BE2C (cell line): ENCODE measurements at regions not wholly inside any gene's neighbourhood (a gene's known extent, or its start where the extent isn't known, plus 50 kb on each side); places are given as distances from the start of the nearest gene placed in this dataset.

Source experiments
- DNase-seq: peaks from one replicate; pipeline ENCODE4 v3.0.0-alpha.2; 2020
- H3K27me3 ChIP-seq: fragments of 250-450 bp; sonication (Bioruptor Pico); 2 replicates; pipeline ENCODE4 v1.5.1; 2020; ENCODE audit warnings: mild to moderate bottlenecking
- H3K36me3 ChIP-seq: fragments of 250-450 bp; sonication (Bioruptor Pico); 2 replicates; pipeline ENCODE4 v1.5.1; 2020; ENCODE audit warnings: mild to moderate bottlenecking
- H3K4me1 ChIP-seq: fragments of 250-450 bp; sonication (Bioruptor Pico); 2 replicates; pipeline ENCODE4 v1.5.1; 2020
- H3K4me3 ChIP-seq: 2 replicates; pipeline ENCODE4 v1.5.1; 2011; ENCODE audit warnings: low read depth, low read length
- H3K9me3 ChIP-seq: fragments of 250-450 bp; sonication (Bioruptor Pico); 2 replicates; pipeline ENCODE4 v1.5.1; 2020
- TF ChIP-seq, protein P1 (sequence below): IDR thresholded peaks from 2 replicates; pipeline ENCODE4 v1.5.1; 2012; ENCODE audit warnings: mild to moderate bottlenecking, low read depth, low read length

DNA sequence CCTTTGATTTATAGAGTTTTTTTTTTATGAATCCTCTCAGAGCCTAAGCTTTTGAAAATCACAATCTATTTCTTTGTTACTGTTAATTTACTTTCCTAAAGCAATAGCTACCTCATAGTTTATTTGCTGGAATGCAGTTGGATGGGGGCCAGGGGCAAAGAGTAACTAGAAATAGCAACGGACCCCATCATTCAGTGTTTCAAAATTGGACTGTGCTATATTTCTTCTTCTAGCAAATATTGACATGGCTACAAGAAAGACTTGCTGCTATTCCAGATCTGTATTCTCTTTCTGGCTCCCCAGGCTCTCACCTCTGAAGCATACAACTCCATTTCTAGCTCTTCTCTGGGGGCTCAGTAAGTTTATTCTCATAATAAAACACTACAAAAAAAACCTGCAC is 661.6 kb upstream of the NRG3 start:
- Histone ChIP-seq H3K9me3 (no peaks in the 10 kb centered on the region), H3K27me3 (no peaks in the 10 kb centered on the region), H3K4me3 (no peak overlapping the region), H3K36me3 (no peaks in the 10 kb centered on the region), H3K4me1 (no peaks in the 10 kb centered on the region)
- TF ChIP-seq, protein P1, sequence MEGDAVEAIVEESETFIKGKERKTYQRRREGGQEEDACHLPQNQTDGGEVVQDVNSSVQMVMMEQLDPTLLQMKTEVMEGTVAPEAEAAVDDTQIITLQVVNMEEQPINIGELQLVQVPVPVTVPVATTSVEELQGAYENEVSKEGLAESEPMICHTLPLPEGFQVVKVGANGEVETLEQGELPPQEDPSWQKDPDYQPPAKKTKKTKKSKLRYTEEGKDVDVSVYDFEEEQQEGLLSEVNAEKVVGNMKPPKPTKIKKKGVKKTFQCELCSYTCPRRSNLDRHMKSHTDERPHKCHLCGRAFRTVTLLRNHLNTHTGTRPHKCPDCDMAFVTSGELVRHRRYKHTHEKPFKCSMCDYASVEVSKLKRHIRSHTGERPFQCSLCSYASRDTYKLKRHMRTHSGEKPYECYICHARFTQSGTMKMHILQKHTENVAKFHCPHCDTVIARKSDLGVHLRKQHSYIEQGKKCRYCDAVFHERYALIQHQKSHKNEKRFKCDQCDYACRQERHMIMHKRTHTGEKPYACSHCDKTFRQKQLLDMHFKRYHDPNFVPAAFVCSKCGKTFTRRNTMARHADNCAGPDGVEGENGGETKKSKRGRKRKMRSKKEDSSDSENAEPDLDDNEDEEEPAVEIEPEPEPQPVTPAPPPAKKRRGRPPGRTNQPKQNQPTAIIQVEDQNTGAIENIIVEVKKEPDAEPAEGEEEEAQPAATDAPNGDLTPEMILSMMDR = no peak
- no peak for DNase-seq

DNA sequence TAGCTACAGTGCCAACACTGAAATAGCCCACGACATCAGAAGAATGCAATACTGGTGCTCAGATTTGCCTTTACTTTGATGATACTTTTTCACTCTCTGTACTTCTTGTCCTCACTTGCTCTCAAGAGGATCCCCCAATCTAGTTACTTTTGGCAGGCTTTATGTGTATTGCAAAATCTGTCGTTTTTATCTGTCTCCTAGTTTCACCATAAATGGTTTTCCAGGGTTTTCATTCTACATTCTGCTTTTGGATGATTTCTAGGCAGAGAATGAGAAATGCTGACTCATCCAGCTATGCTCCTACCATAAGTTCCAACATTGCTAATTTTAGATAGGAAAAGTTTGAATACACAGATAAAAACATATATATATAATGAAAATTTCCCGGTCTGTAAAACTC is 659.5 kb upstream of the NRG3 start:
- Histone ChIP-seq H3K9me3 (no peaks in the 10 kb centered on the region), H3K36me3 (no peaks in the 10 kb centered on the region)
- TF ChIP-seq, protein P1 = no peak

DNA sequence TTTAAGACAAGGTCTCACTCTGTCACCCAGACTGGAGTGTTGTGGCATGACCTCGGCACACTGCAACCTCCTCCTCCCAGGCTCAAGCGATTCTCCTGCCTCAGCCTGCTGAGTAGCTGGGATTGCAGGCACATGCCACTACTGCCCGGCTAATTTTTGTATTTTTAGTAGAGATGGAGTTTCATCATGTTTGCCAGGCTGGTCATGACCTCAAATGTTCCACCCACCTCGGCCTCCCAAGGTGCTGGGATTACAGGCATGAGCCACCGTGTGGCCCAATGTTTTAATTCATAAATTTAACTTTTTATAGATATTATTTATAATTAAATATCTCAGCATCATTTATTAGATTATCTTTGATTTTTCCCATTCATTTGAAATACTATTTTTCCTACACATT is 658.0 kb upstream of the NRG3 start:
- no peaks in the 10 kb centered on the region for H3K4me1 ChIP-seq
- no peaks in the 10 kb centered on the region for H3K9me3 ChIP-seq
- no peaks in the 10 kb centered on the region for H3K27me3 ChIP-seq
- no peak for DNase-seq
- no peak overlapping the region for H3K4me3 ChIP-seq
- H3K36me3 ChIP-seq = no peaks in the 10 kb centered on the region
- TF ChIP-seq, protein P1 = no peak

More for the DNA sequence above, 659.5 kb upstream of the NRG3 start:
- Histone ChIP-seq H3K4me3 (no peak overlapping the region), H3K27me3 (no peaks in the 10 kb centered on the region), H3K4me1 (no peaks in the 10 kb centered on the region)
- DNase-seq = no peak

DNA sequence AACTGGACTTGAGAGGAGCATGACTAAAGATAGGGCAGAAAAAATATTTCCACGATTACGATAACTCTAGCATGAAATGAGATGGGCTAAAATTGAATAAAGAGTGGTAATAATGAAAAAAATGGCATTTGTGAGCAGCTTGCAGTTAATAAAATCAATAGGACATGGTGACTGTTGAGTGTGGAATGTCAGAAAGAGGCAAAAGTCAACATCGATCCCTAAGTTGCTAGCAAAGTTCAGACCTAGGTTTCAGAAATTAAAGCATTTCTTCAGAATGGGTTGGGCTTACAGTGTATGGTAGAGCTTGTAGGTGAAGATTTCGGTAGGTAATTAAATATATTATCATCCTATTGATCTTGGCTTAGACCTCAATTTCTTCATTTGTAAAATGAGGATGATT is 656.7 kb upstream of the NRG3 start:
- Histone ChIP-seq H3K27me3 (no peaks in the 10 kb centered on the region), H3K36me3 (no peaks in the 10 kb centered on the region), H3K9me3 (no peaks in the 10 kb centered on the region), H3K4me3 (no peak overlapping the region), H3K4me1 (no peaks in the 10 kb centered on the region)
- TF ChIP-seq, protein P1 = no peak
- DNase-seq = no peak

DNA sequence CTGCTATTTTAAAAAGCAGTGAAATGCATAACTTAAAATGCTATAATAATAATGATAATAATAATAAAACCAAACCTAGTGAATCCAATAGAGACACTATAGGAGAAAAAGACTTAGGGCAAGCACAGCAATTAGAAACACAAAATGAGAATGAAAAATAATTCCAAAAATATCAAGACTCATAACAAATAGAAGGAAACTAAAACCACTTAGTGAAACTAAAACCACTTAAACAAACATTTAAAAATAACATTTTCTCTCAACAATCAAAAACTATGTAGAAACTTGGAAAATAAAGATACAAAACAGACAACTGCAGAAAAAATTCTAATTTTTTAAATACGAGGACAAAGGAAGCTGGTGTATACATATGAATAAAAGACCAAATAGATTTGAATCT is 655.2 kb upstream of the NRG3 start:
- Histone ChIP-seq H3K4me1 (no peaks in the 10 kb centered on the region), H3K27me3 (no peaks in the 10 kb centered on the region), H3K4me3 (no peak overlapping the region), H3K9me3 (no peaks in the 10 kb centered on the region), H3K36me3 (no peaks in the 10 kb centered on the region)
- DNase-seq = no peak
- TF ChIP-seq, protein P1 = no peak

DNA sequence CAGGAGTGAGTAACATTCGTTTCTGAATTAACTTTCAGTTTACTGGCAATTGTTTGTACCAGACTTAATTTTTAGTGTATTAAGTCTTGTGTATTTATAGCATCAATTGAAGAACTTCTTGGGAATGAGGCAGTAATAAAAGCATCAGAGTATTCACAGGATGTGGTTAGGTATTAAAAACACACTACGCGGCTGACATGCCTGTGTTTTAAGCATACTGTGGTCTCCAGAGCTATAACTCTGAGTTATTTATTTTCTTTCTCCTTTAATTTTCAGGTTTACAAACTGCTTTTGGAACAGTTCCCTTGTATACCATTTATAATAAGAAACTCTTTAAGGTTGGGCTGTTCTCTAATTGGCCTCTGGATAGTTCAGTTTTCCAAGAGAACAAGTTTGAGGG is 626.1 kb upstream of the NRG3 start:
- TF ChIP-seq, protein P1 = no peak
- H3K9me3 ChIP-seq = no peaks in the 10 kb centered on the region

More for the DNA sequence above, 626.1 kb upstream of the NRG3 start:
- no peak for DNase-seq
- no peaks in the 10 kb centered on the region for H3K27me3 ChIP-seq
- H3K4me3 ChIP-seq = no peak overlapping the region
- H3K4me1 ChIP-seq = no peaks in the 10 kb centered on the region
- H3K36me3 ChIP-seq = no peaks in the 10 kb centered on the region
